Left lung (tissue), 4 donors: ENCODE measurements at regions not wholly inside any gene's neighbourhood (a gene's known extent, or its start where the extent isn't known, plus 50 kb on each side); places are given as distances from the start of the nearest gene placed in this dataset.

Experiments
- ATAC-seq: fragments of 200-7000 bp; cut with Tn5 transposase; one replicate; pipeline ENCODE4 v1.9.1; 2020; ENCODE audit warnings: moderate library complexity
- DNase-seq, 4 donors: peaks; one replicate each; pipeline ENCODE4 v3.0.0-alpha.2; 2013 to 2020
- H3K27ac ChIP-seq, 2 donors: fragments of 200-600 bp; sonication (generic) in 1 of 2; one replicate each; pipeline versions ENCODE4 v1.5.0 to v1.8.0; 2020 to 2021
- H3K27me3 ChIP-seq, 2 donors: fragments of 200-600 bp; sonication (generic) in 1 of 2; one replicate each; pipeline versions ENCODE4 v1.5.0 to v1.8.0; 2020 to 2021
- H3K36me3 ChIP-seq, 2 donors: fragments of 200-600 bp; sonication (generic) in 1 of 2; one replicate each; pipeline versions ENCODE4 v1.5.0 to v1.8.0; 2020 to 2021
- H3K4me1 ChIP-seq, 2 donors: fragments of 200-600 bp; one replicate each; pipeline ENCODE4 v1.8.0; 2021
- H3K4me3 ChIP-seq, 2 donors: fragments of 200-600 bp; sonication (generic) in 1 of 2; one replicate each; pipeline versions ENCODE4 v1.5.0 to v1.8.0; 2020 to 2021; ENCODE audit warnings: mild to moderate bottlenecking in 1 of 2
- H3K9me3 ChIP-seq, 2 donors: fragments of 200-600 bp; sonication (generic) in 1 of 2; one replicate each; pipeline versions ENCODE4 v1.5.0 to v1.8.0; 2020 to 2021
- CTCF ChIP-seq, 2 donors: fragments of 200-600 bp; sonication (generic) in 1 of 2; IDR thresholded peaks; one replicate each; pipeline versions ENCODE4 v1.5.0 to v1.8.0; 2021; ENCODE audit warnings: antibody characterized with exemption in 2 of 2
- intact Hi-C, 2 donors: fragments of 100-400 bp; cut with DNase I; formaldehyde crosslinking; loops; one replicate each; pipeline versions ENCODE4 v1.11.2 to v1.14.2; 2022
- donor health status: DM: no; HTN: yes; CAD: no.
- donor health status: DM: no; HTN: no; CAD: no.

DNA sequence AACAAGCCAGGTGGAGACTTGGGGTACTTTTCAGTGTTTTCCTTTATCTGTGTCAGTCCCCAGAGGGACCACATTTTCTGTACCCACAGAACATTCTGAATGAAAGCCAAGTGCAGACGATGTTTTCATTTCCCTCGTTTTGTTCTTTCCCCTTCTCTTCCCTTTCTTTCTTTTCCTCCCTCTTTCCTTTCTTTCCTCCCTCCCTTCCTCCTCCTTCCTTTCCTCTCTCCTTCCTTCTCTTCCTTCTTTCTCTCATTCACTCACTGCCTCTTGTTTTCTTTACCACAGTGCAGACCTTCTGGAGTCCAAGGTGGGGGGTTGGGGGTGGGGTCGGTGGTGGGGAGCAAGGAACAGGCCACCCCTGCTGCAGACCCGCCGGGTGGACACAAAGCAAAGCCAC is 141.4 kb upstream of the MKI67 start:
- no peak overlapping the region for H3K27ac ChIP-seq
- no peak for ATAC-seq
- peaks cover 13 to 86% of the 10 kb centered on the region in 2 donors for H3K27me3 ChIP-seq
- H3K9me3 ChIP-seq = no peaks in the 10 kb centered on the region
- no peak overlapping the region for H3K4me3 ChIP-seq
- H3K36me3 ChIP-seq = no peaks in the 10 kb centered on the region
- intact Hi-C loops = no loop called here
- no peaks in the 10 kb centered on the region for H3K4me1 ChIP-seq
- DNase-seq = no peak
- no peak for TF ChIP-seq CTCF (IDR thresholded peaks at IDR 0.05)

- peaks cover 13 to 84% of the 10 kb centered on the region in 2 donors for H3K27me3 ChIP-seq
- no peaks in the 10 kb centered on the region for H3K9me3 ChIP-seq
- H3K4me3 ChIP-seq = no peak overlapping the region
- ATAC-seq = no peak
- H3K27ac ChIP-seq = no peak overlapping the region
- no peaks in the 10 kb centered on the region for H3K36me3 ChIP-seq
- peak in 1 of 2 donors; percentile 13 for TF ChIP-seq CTCF (IDR thresholded peaks at IDR 0.05)
- intact Hi-C loops = no loop called here
- DNase-seq = peak in 2 of 4 donors; percentile 42 to 65
- no peaks in the 10 kb centered on the region for H3K4me1 ChIP-seq
Observed at GRCh38 chr10:128268015-128268722, 141.9 kb upstream of the MKI67 start.

GRCh38 chr10:128274938-128275337 is 148.7 kb upstream of the MKI67 start:
- H3K4me3 ChIP-seq = no peak overlapping the region
- no peak overlapping the region for H3K27ac ChIP-seq
- no peaks in the 10 kb centered on the region for H3K4me1 ChIP-seq
- peaks cover 0 to 89% of the 10 kb centered on the region in 2 donors for H3K27me3 ChIP-seq
- H3K36me3 ChIP-seq = no peaks in the 10 kb centered on the region
- TF ChIP-seq CTCF (IDR thresholded peaks at IDR 0.05) = no peak
- H3K9me3 ChIP-seq = no peaks in the 10 kb centered on the region
- DNase-seq (peak in 2 of 4 donors; percentile 29 to 53), ATAC-seq (peak; percentile 43)
- intact Hi-C loops = no loop called here

- no peak for DNase-seq
- H3K9me3 ChIP-seq = no peaks in the 10 kb centered on the region
- H3K4me3 ChIP-seq = no peak overlapping the region
- H3K36me3 ChIP-seq = no peaks in the 10 kb centered on the region
- ATAC-seq = no peak
- no peak overlapping the region for H3K27ac ChIP-seq
- no peak for TF ChIP-seq CTCF (IDR thresholded peaks at IDR 0.05)
- H3K4me1 ChIP-seq = no peaks in the 10 kb centered on the region
- peaks cover 0 to 85% of the 10 kb centered on the region in 2 donors for H3K27me3 ChIP-seq
- intact Hi-C loops = no loop called here
Observed at GRCh38 chr10:128275388-128276177, 149.4 kb upstream of the MKI67 start.

DNA sequence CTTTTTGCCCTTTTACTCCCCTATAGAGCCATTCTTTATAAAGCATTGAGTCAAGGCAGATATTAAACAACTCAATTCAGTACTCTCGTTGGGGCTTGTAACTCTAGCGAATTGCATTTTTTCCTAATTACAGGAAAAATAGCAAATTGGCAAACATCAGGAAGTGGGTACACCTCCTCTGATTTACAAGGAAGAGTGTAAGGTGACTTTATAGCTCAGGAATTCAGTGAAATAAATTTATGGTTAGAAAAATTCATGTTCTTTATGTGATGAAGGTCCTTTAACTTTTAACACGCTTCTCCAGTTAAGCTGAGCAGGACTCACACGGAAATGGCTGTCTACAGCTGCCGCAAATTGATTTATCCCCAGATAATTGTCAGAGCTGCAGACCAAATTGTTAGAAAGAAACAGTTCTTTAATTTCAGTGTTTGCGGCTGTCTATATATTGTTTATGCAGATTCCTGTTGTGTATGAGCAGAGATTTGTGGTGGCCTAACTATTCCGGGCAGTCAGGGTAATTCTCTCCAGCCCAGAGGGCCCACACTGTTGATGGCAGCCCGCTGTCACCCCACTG is 151.1 kb upstream of the MKI67 start:
- no peaks in the 10 kb centered on the region for H3K36me3 ChIP-seq
- no peak overlapping the region for H3K4me3 ChIP-seq
- no peaks in the 10 kb centered on the region for H3K9me3 ChIP-seq
- peaks cover 0 to 75% of the 10 kb centered on the region in 2 donors for H3K27me3 ChIP-seq
- DNase-seq (no peak), ATAC-seq (no peak)
- no peaks in the 10 kb centered on the region for H3K4me1 ChIP-seq
- H3K27ac ChIP-seq = no peak overlapping the region
- intact Hi-C loops = no loop called here
- TF ChIP-seq CTCF (IDR thresholded peaks at IDR 0.05) = no peak
